ENCODE measurements at regions not wholly inside any gene's neighbourhood (a gene's known extent, or its start where the extent isn't known, plus 50 kb on each side); places are given as distances from the start of the nearest gene placed in this dataset.

- Histone ChIP-seq H3K36me3 (ENCODE audit: control insufficient read depth in 2 of 2, extremely low read depth in 1 of 2, insufficient read depth in 2 of 2, low read length in 2 of 2) (no peaks in the 10 kb centered on the region), H3K4me3 (replicated peaks in 1 of 3; ENCODE audit: insufficient read depth in 1 of 3, low read depth in 1 of 3, low read length in 3 of 3) (no peak overlapping the region), H2AFZ (ENCODE audit: low read depth, low read length) (no peak overlapping the region), H4K20me1 (replicated peaks; ENCODE audit: control insufficient read depth, extremely low read depth, insufficient read depth, low read length) (no peaks in the 10 kb centered on the region), H3K4me2 (ENCODE audit: insufficient read depth, low read length) (no peak overlapping the region), H3K9me1 (replicated peaks; ENCODE audit: control insufficient read depth, extremely low read depth, insufficient read depth, low read length) (no peaks in the 10 kb centered on the region), H3K27ac (ENCODE audit: insufficient read depth, low read depth, low read length) (no peak overlapping the region), H3K9me3 (replicated peaks; ENCODE audit: control insufficient read depth, insufficient read depth, low read length) (no peaks in the 10 kb centered on the region), H3K79me2 (ENCODE audit: control insufficient read depth, insufficient read depth, low read length) (no peaks in the 10 kb centered on the region), H3K9ac (replicated peaks; ENCODE audit: extremely low read depth, insufficient read depth, low read length) (no peak overlapping the region), H3K4me1 (ENCODE audit: control insufficient read depth, extremely low read depth, insufficient read depth, low read length) (no peaks in the 10 kb centered on the region), H3K27me3 (ENCODE audit: control insufficient read depth in 2 of 2, insufficient read depth in 2 of 2, low read length in 2 of 2) (no peaks in the 10 kb centered on the region)
- TF ChIP-seq GATA2 (IDR thresholded peaks at IDR 0.05; ENCODE audit: insufficient read depth, insufficient read length, low read depth, low read length), result no peak
- TF ChIP-seq MAX (IDR thresholded peaks at IDR 0.05; ENCODE audit: insufficient read depth, insufficient read length), result no peak
- no peak for TF ChIP-seq POLR2A (IDR thresholded peaks at IDR 0.05; ENCODE audit: low read depth, low read length)
- no peak for TF ChIP-seq JUN (IDR thresholded peaks at IDR 0.05; ENCODE audit: borderline replicate concordance, insufficient read depth, insufficient read length, low read depth)
- no peak for TF ChIP-seq FOS (IDR thresholded peaks at IDR 0.05; ENCODE audit: borderline replicate concordance, insufficient read depth, low read length)
- no peak for TF ChIP-seq EZH2 (IDR thresholded peaks at IDR 0.05; ENCODE audit: borderline replicate concordance, low read depth, low read length, severe bottlenecking)
- DNase-seq (ENCODE audit: low read depth, low spot score) (no peak), FAIRE-seq (no peak)
- ChIA-PET POLR2A (no interaction called here), CTCF (no interaction called here)
- dilution Hi-C loops (cut with MboI; ENCODE audit: extremely low pct_ligation_motif_present, low sequenced_read_pairs) (no loop called here), intact Hi-C loops (cut with micrococcal nuclease) (no loop called here)
- no TSS peak for BruUV-seq (replicated peaks)
These were observed 1584.2 kb downstream of the SLITRK1 start for GRCh38 chr13:82298106-82298505.

GRCh38 chr13:82294226-82294625, 1588.0 kb downstream of the SLITRK1 start:
- intact Hi-C loops (cut with micrococcal nuclease) (no loop called here), dilution Hi-C loops (cut with MboI; ENCODE audit: extremely low pct_ligation_motif_present, low sequenced_read_pairs) (no loop called here)
- Histone ChIP-seq H3K4me3 (replicated peaks in 1 of 3; ENCODE audit: insufficient read depth in 1 of 3, low read depth in 1 of 3, low read length in 3 of 3) (no peak overlapping the region), H3K36me3 (ENCODE audit: control insufficient read depth in 2 of 2, extremely low read depth in 1 of 2, insufficient read depth in 2 of 2, low read length in 2 of 2) (no peaks in the 10 kb centered on the region), H3K27me3 (ENCODE audit: control insufficient read depth in 2 of 2, insufficient read depth in 2 of 2, low read length in 2 of 2) (no peaks in the 10 kb centered on the region), H3K4me2 (ENCODE audit: insufficient read depth, low read length) (no peak overlapping the region), H3K4me1 (ENCODE audit: control insufficient read depth, extremely low read depth, insufficient read depth, low read length) (no peaks in the 10 kb centered on the region), H3K9me1 (replicated peaks; ENCODE audit: control insufficient read depth, extremely low read depth, insufficient read depth, low read length) (no peaks in the 10 kb centered on the region), H3K9me3 (replicated peaks; ENCODE audit: control insufficient read depth, insufficient read depth, low read length) (no peaks in the 10 kb centered on the region), H3K27ac (ENCODE audit: insufficient read depth, low read depth, low read length) (no peak overlapping the region), H4K20me1 (replicated peaks; ENCODE audit: control insufficient read depth, extremely low read depth, insufficient read depth, low read length) (no peaks in the 10 kb centered on the region), H2AFZ (ENCODE audit: low read depth, low read length) (no peak overlapping the region), H3K79me2 (ENCODE audit: control insufficient read depth, insufficient read depth, low read length) (no peaks in the 10 kb centered on the region), H3K9ac (replicated peaks; ENCODE audit: extremely low read depth, insufficient read depth, low read length) (no peak overlapping the region)
- POLR2A ChIA-PET, result no interaction called here
- DNase-seq (ENCODE audit: low read depth, low spot score), result no peak
- BruUV-seq (replicated peaks), result no TSS peak
- CTCF ChIA-PET, result no interaction called here
- TF ChIP-seq POLR2AphosphoS5 (IDR thresholded peaks at IDR 0.05; ENCODE audit: insufficient read depth, low read depth, low read length), result no peak
- TF ChIP-seq GATA2 (IDR thresholded peaks at IDR 0.05; ENCODE audit: insufficient read depth, insufficient read length, low read depth, low read length), result no peak
- no peak for TF ChIP-seq FOS (IDR thresholded peaks at IDR 0.05; ENCODE audit: borderline replicate concordance, insufficient read depth, low read length)
- TF ChIP-seq CTCF (IDR thresholded peaks at IDR 0.05; ENCODE audit: extremely low read depth in 1 of 2, insufficient read depth in 1 of 2, low read depth in 1 of 2, low read length in 2 of 2), result no peak
- TF ChIP-seq MAX (IDR thresholded peaks at IDR 0.05; ENCODE audit: insufficient read depth, insufficient read length), result no peak
- TF ChIP-seq EZH2 (IDR thresholded peaks at IDR 0.05; ENCODE audit: borderline replicate concordance, low read depth, low read length, severe bottlenecking), result no peak
- TF ChIP-seq MYC (IDR thresholded peaks at IDR 0.05; ENCODE audit: low read depth, low read length), result no peak
- TF ChIP-seq POLR2A (IDR thresholded peaks at IDR 0.05; ENCODE audit: low read depth, low read length), result no peak
- no peak for TF ChIP-seq JUN (IDR thresholded peaks at IDR 0.05; ENCODE audit: borderline replicate concordance, insufficient read depth, insufficient read length, low read depth)
- no peak for FAIRE-seq

All from endothelial cell of umbilical vein (primary cell).